Neural crest cell (in vitro differentiated cells): ENCODE measurements at regions not wholly inside any gene's neighbourhood (a gene's known extent, or its start where the extent isn't known, plus 50 kb on each side); places are given as distances from the start of the nearest gene placed in this dataset.

Experiments
- DNase-seq: peaks from one replicate; pipeline ENCODE4 v3.0.0; 2021; ENCODE audit warnings: low read depth, mixed read lengths, low spot score
- H3K27ac Mint-ChIP-seq: one replicate; pipeline ENCODE4 v1.8.0; 2021; ENCODE audit warnings: mild to moderate bottlenecking, mixed read lengths; ENCODE audit not compliant: unreplicated experiment
- H3K27me3 Mint-ChIP-seq: 2 replicates; pipeline ENCODE4 v1.8.0; 2021; ENCODE audit warnings: low read depth, mild to moderate bottlenecking, mixed read lengths
- H3K36me3 Mint-ChIP-seq: 2 replicates; pipeline ENCODE4 v1.8.0; 2021; ENCODE audit warnings: low read depth, mild to moderate bottlenecking, mixed read lengths
- H3K4me1 Mint-ChIP-seq: 2 replicates; pipeline ENCODE4 v1.8.0; 2021; ENCODE audit warnings: mixed read lengths
- H3K4me3 Mint-ChIP-seq: one replicate; pipeline ENCODE4 v1.8.0; 2021; ENCODE audit warnings: mild to moderate bottlenecking, mixed read lengths
- H3K9me3 Mint-ChIP-seq: 2 replicates; pipeline ENCODE4 v1.8.0; 2021; ENCODE audit warnings: mixed read lengths
- TF ChIP-seq, protein P1 (sequence below): fragments of 200-600 bp; sonication (generic); conservative IDR thresholded peaks from 2 replicates; pipeline ENCODE4 v1.5.0; 2021; ENCODE audit warnings: antibody characterized with exemption, mild to moderate bottlenecking

GRCh38 chr9:80649496-80649895, 1039.9 kb downstream of the TLE1 start:
- no peak overlapping the region for H3K4me3 Mint-ChIP-seq
- DNase-seq = no peak
- H3K36me3 Mint-ChIP-seq = no peaks in the 10 kb centered on the region
- TF ChIP-seq, protein P1, sequence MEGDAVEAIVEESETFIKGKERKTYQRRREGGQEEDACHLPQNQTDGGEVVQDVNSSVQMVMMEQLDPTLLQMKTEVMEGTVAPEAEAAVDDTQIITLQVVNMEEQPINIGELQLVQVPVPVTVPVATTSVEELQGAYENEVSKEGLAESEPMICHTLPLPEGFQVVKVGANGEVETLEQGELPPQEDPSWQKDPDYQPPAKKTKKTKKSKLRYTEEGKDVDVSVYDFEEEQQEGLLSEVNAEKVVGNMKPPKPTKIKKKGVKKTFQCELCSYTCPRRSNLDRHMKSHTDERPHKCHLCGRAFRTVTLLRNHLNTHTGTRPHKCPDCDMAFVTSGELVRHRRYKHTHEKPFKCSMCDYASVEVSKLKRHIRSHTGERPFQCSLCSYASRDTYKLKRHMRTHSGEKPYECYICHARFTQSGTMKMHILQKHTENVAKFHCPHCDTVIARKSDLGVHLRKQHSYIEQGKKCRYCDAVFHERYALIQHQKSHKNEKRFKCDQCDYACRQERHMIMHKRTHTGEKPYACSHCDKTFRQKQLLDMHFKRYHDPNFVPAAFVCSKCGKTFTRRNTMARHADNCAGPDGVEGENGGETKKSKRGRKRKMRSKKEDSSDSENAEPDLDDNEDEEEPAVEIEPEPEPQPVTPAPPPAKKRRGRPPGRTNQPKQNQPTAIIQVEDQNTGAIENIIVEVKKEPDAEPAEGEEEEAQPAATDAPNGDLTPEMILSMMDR = no peak
- no peaks in the 10 kb centered on the region for H3K27me3 Mint-ChIP-seq
- H3K4me1 Mint-ChIP-seq = no peaks in the 10 kb centered on the region
- no peak overlapping the region for H3K27ac Mint-ChIP-seq
- H3K9me3 Mint-ChIP-seq = peaks cover 3% of the 10 kb centered on the region

GRCh38 chr9:80649001-80649420, 1040.3 kb downstream of the TLE1 start:
- TF ChIP-seq, protein P1 = no peak
- no peak for DNase-seq
- Mint-ChIP-seq H3K27ac (no peak overlapping the region), H3K9me3 (peaks cover 5% of the 10 kb centered on the region), H3K4me1 (no peaks in the 10 kb centered on the region), H3K36me3 (no peaks in the 10 kb centered on the region), H3K27me3 (no peaks in the 10 kb centered on the region), H3K4me3 (no peak overlapping the region)

DNA sequence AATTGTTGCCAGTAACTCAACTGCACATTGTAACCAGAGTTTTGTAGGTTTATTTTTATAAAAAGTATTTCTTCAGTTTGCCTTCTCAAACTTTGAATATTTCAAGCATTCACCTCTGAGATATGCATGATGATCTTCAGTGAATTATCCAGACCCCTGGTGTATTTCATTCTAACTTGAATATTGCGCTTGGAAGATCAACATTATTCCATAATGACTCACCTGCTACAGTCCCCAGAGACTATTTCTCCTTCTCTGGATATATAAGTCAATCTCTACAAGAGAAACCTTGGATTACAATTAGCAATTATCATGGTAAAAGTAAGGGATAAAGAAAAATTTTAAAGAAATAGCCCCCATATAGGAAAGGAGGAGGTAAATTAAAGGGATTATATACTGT, 1041.0 kb downstream of the TLE1 start:
- TF ChIP-seq, protein P1 = no peak
- Mint-ChIP-seq H3K4me3 (no peak overlapping the region), H3K9me3 (peaks cover 5% of the 10 kb centered on the region), H3K36me3 (no peaks in the 10 kb centered on the region), H3K27me3 (no peaks in the 10 kb centered on the region), H3K4me1 (no peaks in the 10 kb centered on the region), H3K27ac (no peak overlapping the region)
- no peak for DNase-seq

GRCh38 chr9:80646211-80646610, 1043.1 kb downstream of the TLE1 start:
- Mint-ChIP-seq H3K4me3 (no peak overlapping the region), H3K27me3 (no peaks in the 10 kb centered on the region), H3K9me3 (peaks cover 7% of the 10 kb centered on the region), H3K4me1 (no peaks in the 10 kb centered on the region), H3K36me3 (no peaks in the 10 kb centered on the region), H3K27ac (no peak overlapping the region)
- TF ChIP-seq, protein P1 = no peak
- DNase-seq = no peak

- Mint-ChIP-seq H3K4me1 (no peaks in the 10 kb centered on the region), H3K4me3 (no peak overlapping the region), H3K36me3 (no peaks in the 10 kb centered on the region), H3K27me3 (no peaks in the 10 kb centered on the region), H3K9me3 (peaks cover 7% of the 10 kb centered on the region), H3K27ac (no peak overlapping the region)
- DNase-seq = no peak
- TF ChIP-seq, protein P1 = no peak
Measured at GRCh38 chr9:80644044-80644443, 1045.3 kb downstream of the TLE1 start.

DNA sequence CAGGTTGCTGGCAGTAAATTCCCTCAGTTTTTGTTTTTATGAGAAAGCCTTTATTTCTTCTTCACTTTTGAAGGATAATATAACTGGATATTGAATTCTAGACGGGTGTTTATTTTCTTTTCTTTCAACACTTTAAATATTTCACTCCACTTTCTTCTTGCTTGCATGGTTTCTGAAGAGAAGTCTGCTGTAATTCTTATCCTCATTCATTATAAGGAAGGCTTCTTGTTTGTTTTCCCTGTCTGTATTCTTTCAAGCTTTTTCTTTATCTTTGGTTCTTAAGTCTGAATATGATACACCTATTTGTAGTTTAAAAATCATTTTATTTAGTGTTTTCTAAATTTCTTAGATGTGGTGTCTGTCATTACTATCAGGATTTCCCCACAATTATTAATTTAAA, 1054.3 kb downstream of the TLE1 start:
- TF ChIP-seq, protein P1 = no peak
- no peaks in the 10 kb centered on the region for H3K4me1 Mint-ChIP-seq
- no peak for DNase-seq
- H3K4me3 Mint-ChIP-seq = no peak overlapping the region
- H3K27ac Mint-ChIP-seq = no peak overlapping the region
- peaks cover 8% of the 10 kb centered on the region for H3K36me3 Mint-ChIP-seq
- H3K27me3 Mint-ChIP-seq = no peaks in the 10 kb centered on the region
- H3K9me3 Mint-ChIP-seq = peaks cover 18% of the 10 kb centered on the region
